GM21367 (cell line): ENCODE measurements at regions not wholly inside any gene's neighbourhood (a gene's known extent, or its start where the extent isn't known, plus 50 kb on each side); places are given as distances from the start of the nearest gene placed in this dataset.

ENCODE experiments used
- ATAC-seq: cut with Tn5 transposase; IDR thresholded peaks from one replicate; pipeline ENCODE4 v1.9.1; 2021; ENCODE audit not compliant: unreplicated experiment

DNA sequence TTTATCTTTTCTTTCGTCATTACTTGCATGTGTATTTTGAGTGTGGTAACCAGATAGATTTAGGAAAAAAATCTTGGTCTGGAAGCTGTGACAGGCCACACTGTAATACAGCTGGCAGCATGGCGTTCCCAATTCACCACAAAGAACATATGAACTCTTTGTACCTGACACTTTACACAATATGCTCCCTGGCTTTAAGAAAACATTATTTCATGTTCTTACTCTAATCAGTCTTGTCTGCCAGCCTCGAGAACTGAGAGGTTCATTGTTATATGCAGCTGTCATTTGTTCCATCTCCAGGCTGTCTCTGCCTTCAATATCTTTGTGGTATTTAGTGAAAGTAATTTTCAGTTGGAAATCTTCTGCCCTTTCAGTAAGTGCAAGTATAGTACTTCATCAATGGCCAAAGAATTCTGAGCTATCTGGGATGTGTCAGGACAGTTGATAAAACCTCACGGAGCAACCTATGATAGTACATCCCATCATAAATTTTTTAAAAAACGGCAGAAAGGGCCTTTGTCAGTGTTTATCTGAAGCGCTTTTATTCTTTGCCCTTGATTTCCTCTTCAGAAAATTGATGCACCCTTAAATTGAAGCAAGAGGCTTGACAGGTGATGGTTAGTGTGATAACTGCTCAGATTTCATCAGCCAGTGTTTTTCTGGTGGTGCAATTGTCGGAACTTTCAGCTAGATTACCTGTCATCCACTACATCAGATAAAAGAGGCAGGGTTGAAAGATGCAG lies 146.3 kb upstream of the SP8 start:
- no peak for ATAC-seq

DNA sequence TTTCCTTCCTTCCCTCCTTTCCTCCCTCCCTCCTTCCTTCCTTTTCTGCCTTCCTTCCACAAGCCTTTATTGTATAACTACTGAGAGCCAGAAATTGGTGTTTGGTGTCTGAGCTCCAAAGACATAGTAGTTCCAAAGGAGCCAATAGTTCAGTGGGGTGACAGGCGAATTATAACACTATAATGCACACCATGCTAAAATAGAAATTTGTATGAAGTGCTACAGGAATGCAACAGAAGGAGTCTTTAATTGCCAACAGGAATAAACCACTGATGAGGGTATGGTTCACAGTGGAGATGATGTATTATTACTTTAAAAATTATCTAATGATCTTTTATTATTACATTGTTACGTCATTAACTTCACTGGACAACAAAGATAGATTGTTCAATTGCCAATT lies 158.8 kb upstream of the SP8 start:
- no peak for ATAC-seq

DNA sequence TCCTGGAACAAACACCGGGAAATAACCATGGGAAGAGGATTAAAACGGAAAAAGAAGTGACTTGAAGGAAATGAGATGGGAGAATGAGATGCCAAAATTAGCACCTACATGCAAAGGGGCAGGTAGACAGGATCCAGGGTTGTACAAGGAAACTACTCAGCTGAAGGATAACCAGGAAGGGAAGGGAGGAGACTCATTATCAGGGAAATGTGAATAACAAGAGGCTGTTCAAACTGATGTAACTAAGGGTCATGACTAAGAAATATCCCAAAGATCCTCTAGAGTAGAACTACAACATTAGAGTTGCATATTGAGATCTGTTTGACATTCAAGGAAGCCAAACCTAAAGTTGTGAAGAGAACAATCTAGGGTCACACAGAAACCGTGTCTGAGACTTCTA lies 166.2 kb upstream of the SP8 start:
- no peak for ATAC-seq

DNA sequence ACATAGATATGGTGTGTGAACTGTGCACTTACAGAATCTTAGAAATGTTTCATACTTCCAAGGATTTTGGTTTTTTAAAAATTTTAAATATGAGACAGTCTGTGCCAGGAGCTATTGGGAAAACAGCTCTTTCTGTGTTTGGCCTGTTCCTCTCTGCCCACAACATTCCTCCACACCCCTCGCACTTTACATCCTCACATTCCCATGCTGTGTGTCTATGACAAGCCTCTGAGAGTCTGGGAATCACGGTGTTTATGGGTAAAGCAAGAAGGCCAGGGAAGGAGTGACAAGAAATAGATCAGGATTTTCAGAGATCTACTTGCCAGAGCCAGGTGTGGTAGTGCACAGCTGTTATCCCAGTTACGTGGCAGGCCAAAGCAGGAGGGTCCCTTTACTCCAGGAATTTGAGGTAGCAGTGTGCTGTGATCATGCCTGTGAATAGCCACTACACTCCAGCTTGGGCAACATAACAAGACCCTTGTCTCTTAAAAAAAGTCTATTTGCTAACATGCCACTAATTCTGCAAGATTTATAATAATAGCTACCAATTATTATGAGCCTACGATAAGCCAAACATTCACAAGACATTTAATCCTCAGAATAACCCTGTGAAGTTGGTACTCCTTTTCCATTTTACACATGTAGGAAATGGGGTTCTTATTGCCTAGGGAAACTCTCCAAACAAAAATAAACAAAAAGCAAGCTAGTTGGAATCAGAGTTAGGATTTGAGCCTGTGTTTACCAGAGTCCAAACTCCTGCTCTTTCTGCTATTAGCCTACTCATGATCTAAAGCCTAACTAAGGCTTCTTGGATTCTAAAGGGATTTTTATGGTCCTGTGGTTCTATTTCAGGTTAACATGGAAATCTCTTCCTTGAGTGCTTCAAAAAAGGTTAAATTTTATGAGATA lies 168.3 kb upstream of the SP8 start:
- ATAC-seq: no peak

DNA sequence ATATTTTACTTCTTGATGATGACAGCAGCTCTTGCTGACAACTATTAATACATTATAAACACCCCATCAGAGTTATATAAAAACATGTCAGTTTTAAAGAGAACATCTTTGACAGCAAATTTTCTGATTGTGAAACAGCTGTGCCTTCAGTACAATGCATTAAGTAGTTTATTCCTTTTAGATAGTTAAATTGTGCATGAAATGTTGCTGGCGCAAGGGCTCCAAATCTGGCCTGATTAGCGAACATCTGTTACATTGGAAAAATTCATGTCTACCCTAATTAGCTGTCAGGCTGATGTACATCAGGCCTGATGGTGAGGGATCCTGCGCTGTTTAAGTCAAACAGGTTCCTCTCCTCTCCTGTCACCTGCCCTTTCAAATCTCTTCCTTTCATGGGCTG lies 171.9 kb upstream of the SP8 start:
- ATAC-seq: no peak

DNA sequence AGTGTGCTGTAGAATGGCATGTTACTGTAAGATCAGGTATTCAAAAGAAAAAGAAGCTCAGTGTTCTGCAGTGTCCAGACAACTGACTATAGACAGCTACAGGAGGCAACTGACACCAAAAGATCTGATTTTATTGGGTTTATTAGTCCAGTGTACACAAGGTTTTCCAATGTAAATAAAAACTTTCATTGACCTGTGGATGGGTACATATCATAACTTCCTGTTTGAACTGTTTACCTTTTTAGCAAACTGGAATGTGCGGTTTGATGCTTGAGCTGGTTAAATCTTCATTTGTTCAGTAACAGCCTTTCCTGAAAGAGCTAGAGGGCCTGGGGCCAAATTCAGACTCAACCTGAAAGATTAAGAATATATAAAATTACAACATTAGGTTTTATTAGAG lies 172.6 kb upstream of the SP8 start:
- no peak for ATAC-seq

DNA sequence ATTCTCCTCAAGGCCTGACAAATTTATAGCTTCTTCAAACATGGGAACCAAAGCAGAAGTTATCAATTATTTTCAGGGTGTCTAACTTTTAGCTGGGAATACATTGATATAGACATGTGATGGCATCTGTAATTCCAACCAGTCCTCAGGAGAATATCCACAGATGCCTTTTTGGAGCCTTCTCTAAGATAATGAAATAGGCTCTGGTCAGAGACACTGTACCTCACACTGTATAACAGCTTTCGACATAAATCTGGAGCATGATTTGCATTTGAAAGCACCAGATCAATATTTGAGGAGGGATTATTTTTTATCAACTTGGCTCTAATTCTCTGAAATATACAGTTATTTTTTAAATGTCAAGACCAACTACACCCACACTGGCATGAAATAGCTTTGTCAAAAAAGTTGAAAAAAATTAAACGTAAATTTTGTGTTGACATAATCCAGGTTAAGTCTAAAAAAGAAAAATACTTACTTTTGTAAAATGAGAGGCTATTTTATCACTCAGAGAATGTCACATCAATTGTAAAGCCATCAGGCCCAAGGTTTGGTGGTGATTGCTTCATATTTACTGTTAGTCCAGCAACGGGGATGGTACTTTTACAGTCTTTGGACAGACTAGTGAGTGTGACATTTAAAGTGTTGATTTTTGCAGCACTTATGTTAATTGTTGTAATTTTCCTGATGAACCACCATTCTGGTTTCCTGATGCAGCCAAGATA lies 177.0 kb upstream of the SP8 start:
- no peak for ATAC-seq

DNA sequence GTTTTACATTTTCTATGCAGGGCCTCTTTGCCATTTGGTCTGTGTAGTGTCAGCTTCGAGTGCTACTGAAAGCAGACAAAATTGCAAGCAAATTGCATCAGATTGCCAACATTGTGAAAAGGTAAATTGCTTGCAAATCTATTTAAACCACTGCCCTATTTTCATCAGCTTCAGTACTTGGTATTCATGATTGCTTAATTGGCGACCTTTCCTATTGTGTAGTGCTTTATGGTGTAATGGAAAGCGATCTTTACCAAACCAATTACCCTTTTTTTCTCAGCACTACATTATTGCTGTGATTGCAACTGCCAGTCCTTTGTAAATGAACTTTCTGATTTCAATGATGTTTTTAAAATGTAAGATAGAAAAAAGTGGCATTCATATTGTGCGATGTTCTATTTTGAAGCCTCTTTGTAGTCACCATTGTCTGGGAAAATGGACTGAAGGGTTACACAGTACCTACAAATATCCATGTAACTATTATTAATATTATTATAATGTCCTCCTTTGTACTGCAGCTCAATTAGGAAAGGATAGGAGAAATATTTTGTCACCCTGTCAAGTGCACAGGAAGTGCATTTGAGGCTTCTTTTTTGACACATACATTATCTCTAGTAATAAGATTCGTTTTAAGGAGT lies 177.7 kb upstream of the SP8 start:
- ATAC-seq: no peak

DNA sequence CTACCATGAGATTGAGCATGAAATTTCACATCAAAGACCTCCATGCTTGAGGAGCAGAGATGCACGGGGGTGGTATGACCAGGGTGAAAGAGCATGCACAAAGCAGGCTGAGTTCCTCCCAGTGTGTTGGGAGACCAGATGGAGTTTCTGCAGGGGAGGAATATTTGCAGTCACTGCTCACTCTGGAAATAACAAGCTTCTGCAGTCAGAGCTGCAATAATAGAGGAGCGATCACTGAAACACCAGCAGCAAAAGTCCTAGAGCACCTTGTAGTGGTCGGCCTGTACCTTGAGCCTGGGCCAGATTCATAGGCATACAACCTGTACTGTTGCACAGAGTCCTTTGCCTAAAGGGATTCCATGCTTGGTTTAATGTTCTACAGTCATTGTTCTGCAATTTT lies 184.5 kb upstream of the SP8 start:
- ATAC-seq: no peak

DNA sequence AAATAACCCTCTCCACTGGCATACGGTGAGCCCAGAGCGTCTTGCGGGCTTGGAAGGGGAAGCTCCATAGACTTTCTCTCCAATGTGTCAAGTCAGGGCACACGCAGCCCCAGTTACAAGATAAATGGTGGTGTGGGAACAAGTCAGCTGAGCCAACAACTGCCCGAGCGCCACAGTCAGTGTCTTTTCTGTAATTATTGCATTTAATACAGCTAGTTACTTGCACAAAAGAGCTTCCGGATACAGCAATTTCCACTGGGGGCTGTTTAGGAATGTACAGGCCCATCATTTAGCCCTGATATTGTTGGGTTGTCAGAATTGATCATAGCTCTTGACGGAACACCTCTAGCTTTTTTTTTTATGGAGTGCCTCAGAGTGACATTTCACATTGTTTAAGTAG lies 193.5 kb upstream of the SP8 start:
- no peak for ATAC-seq

DNA sequence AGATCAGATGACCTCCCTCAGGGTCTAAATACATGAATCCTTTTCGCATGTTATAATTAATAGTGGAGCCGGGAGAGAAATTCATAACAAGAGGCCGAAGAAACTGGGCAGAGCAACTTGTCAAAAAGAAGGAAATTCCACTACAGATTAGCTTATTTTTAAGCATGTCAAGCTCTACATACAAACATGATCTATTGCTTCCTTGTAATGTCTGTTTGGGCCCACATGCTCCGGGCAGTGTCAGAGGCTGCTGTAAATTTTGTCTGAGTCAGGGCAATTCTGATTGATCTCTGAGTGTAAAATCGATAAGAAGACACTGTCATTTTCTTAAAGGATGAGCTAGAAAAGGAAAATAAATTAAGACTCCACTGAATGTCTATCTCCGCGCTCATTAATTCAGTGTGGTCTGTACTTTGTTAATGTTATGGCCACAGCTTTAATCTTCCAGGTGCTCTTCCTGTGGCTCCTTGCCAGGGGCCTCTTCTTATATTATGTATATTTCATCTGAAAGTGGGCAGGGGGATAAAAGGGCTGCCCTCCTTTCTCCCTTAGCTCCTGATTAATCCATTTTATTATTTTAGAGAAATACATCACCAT lies 194.1 kb upstream of the SP8 start:
- ATAC-seq: no peak

DNA sequence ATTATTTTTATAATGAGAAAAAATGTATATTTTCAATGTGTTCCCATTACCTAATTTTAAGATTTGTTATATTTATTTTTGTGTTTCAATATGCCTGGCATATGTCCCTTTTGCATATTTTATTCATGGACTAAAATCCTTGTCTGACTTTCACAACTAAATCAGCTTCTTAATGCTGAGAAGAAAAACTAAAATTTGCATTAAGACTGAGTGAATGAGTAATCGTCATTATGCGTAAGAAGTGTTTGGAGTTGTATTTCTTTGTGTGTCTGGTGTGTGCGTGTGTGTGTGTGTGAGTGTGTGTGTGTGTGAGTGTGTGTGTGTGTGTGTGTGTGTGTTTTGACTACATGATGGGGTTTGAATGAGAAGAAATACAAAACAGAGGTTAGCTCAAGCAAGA lies 201.7 kb upstream of the SP8 start:
- no peak for ATAC-seq

DNA sequence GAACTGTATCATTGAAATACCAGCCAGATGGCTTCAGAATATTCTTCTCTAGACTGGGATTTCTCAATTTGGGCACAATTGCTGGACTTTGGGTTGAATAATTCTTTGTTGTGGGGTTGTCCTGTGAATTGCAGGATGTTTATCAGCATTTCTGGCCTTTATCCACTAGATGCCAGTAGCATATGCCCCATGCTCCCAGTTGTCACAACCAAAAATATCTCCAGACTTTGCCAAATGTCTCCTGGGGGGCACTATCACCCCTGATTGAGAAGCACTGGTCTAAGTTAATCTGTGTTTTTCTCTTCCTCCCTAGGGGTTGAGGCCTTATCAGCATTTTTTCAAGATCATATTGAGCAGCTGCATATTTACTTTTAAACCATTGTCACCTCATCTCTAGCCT lies 204.9 kb upstream of the SP8 start:
- ATAC-seq: no peak

DNA sequence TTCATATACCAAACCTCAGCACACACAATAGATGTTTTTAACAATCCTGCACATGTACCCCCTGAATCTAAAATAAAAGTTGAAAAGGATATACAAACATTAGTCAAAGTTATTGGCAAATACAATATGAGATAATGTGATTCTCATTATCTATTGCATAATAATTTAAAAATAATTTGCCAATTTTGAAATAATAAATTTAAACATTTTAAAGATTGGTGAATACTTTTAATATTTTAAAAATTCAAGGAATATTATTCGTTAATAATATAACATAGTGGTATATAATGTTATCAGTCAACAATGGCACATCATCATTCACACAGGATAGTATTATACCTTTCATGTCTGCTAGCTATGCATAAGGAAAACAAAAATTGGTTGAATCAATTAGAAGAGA lies 207.0 kb upstream of the SP8 start:
- ATAC-seq: no peak

DNA sequence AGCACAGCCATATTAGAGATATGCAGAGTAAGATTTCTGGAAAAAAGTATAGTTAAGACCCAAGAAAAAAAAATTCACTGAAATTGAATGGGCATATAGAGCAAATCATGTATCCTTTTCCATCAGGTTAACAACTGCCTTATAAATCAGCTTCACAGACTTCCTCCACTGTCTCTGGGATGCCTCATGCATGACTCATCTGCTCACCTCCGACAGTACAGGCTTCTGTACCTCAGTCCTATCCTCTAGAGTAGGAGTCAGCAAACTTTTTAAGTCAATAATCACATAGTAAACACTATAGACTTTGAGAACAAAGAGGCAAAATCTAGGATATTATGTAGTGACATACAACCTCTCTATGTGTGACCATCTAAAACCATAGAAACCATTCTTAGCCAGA lies 211.6 kb upstream of the SP8 start:
- ATAC-seq: no peak

DNA sequence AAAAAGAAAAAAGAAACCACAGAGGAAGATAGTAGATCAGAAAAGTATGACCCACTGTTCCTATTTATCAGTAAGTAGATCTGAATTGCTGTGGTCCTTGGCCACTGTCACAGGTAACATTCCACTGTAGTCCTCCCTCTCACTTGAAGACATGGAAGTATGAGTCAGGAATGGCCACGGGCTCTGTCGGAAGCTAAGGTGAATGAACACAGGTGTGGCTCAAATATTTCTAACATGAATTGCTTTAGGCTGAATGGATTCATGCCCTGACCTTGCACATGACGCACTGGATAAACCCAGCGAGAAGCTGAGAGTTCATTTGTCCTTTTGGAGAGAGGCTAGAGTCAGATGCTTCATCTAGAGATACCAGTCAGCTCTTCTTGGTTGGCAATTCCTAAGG lies 224.5 kb upstream of the SP8 start:
- no peak for ATAC-seq

DNA sequence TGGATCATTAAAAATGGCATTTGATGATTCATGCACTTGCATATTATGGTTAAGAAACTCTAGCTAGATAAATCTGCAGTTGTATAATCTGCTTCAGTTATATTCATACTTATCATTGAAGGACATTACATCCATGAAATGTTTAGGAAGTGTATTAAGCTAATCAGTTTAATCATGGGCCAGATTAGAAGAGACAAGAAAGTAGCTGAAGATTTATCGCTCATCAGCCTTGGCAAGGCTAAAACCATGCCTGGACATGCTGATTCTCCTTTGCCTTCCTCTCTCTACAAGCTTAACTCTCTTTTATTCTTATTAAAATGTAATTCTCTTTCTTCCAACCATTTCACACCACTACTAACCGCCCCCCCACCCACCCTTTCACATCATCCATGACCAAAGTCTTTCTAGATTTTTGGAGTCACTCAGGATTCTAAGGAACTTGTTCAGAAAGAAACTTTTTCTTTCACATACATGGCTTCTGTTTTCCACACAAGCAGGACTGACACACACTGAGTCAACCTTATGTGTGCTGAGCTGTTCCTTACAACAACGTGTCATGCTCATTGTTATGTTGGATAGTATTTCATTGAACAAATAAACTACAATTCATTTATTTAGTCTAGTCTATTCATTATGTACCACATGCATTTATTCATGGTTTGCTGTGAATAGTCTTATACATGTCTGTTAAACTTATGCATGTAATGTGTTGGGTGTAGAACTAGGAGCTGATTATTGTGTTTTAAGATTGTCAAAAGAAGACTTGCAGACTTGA lies 227.3 kb upstream of the SP8 start:
- ATAC-seq: no peak

DNA sequence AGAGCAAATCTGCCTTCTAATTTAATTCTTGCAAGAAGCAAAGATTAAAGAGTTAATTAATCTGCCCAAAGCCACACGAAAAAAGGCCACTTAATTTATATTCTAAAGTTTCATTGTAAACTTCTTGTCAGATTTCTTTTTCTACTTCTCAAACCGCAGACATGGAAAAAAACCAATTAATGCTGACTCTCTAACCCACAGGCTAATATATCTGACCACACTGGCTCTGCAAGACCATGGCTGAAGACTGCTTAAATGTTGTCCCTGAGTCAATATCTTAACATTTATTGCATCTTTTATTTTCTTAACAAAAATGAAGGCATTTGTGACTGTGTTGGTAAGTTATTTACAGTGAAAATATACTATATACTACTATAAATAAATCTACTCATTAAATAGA lies 234.0 kb upstream of the SP8 start:
- no peak for ATAC-seq

DNA sequence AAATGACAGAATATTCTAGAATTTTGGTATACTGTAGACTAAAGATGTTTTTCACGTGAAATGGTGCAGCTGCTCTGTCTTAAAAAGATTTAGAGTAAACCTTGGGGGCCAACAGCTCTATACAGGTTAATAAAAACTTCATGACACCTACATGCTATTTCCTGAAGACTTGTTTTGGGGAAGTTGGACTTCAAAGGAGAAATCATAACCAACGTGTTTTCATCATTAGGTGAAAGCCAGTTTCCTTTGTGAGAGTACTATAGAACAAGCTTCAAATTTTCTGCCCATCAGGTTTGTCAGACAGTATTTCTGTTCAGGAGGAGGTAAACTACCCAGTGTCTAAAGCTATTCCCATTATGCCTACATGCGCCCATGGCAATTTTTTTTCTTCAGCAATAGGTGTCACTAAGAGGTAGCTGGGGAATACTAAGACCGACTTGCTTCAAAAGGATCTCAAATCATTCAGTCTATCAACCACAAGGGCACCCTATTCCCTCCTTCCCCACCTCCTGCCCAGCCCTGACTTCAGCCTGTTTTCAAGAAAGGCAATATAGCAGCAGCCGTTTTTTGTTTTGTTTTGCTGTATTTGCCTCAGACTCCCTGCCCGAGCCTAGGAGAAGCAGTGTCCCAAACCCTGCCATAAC lies 237.3 kb upstream of the SP8 start:
- ATAC-seq: no peak

DNA sequence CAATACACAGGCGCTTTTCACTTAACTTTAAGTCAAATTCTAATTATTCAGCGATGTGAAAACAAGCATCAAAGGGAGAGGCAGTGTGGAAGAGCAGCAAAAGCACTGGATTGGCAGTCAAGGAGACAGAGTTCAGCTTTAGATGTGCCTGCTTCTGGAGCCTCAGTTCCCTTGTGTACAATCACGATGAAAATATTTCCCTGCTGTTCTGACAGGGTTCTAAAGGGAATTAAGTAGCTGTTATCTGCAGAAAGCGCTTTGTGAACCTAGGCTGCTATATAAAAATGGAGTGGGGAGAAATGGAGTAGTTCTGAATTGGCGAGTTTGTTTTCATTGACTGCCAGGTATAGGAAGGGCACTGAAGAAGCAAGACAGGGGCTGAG lies 237.8 kb upstream of the SP8 start:
- no peak for ATAC-seq
